ENCODE measurements at regions not wholly inside any gene's neighbourhood (a gene's known extent, or its start where the extent isn't known, plus 50 kb on each side); places are given as distances from the start of the nearest gene placed in this dataset.
"Not testable (repeated sequence)": the region's sequence is repeated elsewhere in the genome, so short reads cannot be mapped to it uniquely, and the experiment has no call there.

DNA sequence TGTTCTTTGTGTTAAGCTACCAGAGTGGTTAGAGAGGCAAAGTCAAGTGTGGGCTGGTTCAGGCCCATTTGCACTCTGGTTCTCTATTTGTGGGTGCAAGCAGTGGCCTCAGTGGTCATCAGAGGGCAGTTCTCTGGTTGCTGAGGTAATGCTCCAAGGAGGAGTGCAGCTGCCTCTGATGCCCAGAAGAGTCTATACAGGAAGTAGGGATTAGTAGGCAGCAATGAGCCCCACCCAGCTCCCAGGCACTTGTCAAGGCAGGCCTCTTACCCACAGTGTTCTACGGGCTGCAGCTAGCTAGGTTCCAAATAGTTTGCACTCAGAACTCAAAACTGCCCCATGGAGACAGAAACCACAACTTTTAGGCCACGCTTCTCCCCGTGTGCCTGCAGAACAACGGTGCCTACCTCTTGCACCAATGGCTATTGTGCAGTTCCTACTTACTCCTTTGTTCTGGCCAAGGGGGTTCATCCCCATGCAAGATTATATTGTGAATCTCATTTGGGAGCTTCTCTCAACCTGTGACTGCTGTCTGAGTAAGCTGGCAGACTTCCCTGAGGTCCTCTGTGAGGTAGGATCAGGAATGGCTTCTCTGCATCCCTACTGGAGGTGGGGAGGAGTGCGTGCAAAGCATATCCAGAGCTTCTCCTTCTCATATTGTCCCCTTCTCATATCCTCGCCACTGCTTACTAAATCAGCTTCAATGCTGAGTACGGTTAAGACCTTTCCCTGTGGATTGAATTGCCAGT is 410.3 kb upstream of the LMO3 start:
- ATAC-seq = no peak
- H3K9me3 Mint-ChIP-seq = peaks cover 3 to 29% (median 14%) of the 10 kb centered on the region in 9 donors

DNA sequence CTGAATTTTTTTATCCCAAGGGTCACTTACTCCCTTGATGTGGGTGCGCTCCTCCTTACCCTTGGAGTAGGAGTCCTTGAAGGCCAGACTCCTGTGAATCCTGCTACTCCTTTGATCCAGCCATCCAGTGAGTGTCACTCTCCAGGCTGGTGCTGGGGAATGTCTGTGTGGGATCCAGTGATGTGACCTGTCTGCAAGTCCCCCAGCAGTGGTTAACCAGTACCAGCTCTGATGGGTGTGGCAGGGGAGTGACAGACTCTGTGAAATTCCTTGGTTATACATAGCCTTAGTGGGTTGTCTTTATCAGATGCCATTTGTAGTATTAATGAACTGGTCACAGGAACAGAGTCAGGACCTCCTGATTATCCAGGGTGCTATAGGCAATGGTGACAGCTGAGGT is 409.5 kb upstream of the LMO3 start:
- H3K4me3 Mint-ChIP-seq = no peak overlapping the region
- H3K27me3 Mint-ChIP-seq = no peaks in the 10 kb centered on the region
- no peak overlapping the region for H3K27ac Mint-ChIP-seq
- ATAC-seq (no peak), DNase-seq (no peak)
- H3K36me3 Mint-ChIP-seq = no peaks in the 10 kb centered on the region
- H3K9me3 Mint-ChIP-seq = peaks cover 3 to 29% (median 14%) of the 10 kb centered on the region in 9 donors
- no peaks in the 10 kb centered on the region for H3K4me1 Mint-ChIP-seq
- POLR2A ChIA-PET = no interaction called here

More for the DNA sequence above, 410.3 kb upstream of the LMO3 start:
- no peak for DNase-seq
- Mint-ChIP-seq H3K36me3 (no peaks in the 10 kb centered on the region), H3K27ac (no peak overlapping the region), H3K4me3 (no peak overlapping the region), H3K4me1 (no peaks in the 10 kb centered on the region), H3K27me3 (no peaks in the 10 kb centered on the region)
- POLR2A ChIA-PET = no interaction called here

DNA sequence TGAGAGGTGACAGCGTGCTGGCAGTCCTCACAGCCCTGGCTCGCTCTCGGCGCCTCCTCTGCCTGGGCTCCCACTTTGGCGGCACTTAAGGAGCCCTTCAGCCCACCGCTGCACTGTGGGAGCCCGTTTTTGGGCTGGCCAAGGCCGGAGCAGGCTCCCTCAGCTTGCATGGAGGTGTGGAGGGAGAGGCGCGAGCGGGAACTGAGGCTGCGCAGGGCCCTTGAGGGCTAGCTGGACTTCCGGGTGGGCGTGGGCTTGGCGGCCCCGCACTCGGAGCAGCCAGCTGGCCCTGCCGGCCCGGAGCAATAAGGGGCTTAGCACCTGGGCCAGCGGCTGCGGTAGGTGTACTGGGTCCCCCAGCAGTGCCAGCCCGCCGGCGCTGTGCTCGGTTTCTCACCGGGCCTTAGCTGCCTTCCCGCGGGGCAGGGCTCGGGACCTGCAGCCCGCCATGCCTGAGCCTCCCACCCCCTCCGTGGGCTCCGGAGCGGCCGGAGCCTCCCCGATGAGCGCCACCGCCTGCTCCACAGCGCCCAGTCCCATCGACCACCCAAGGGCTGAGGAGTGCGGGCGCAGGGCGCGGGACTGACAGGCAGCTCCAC is 401.6 kb upstream of the LMO3 start:
- H3K27me3 Mint-ChIP-seq, DNase-seq, H3K4me3 Mint-ChIP-seq, H3K4me1 Mint-ChIP-seq, ATAC-seq, POLR2A ChIA-PET, H3K27ac Mint-ChIP-seq, H3K36me3 Mint-ChIP-seq: not testable (repeated sequence)
- peaks cover 3 to 16% (median 9%) of the 10 kb centered on the region in 9 donors for H3K9me3 Mint-ChIP-seq

DNA sequence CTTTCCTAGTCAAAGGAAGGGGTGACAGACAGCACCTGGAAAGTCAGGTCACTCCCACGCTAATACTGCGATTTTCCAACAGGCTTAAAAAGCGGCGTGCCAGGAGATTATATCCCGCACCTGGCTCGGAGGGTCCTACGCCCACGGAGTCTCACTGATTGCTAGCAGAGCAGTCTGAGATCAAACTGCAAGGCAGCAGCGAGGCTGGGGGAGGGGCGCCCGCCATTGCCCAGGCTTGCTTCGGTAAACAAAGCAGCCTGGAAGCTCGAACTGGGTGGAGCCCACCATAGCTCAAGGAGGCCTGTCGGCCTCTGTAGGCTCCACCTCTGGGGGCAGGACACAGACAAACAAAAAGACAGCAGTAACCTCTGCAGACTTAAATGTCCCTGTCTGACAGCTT is 392.6 kb upstream of the LMO3 start:
- H3K36me3 Mint-ChIP-seq, H3K4me3 Mint-ChIP-seq, ATAC-seq, POLR2A ChIA-PET, H3K4me1 Mint-ChIP-seq, H3K27me3 Mint-ChIP-seq, DNase-seq, H3K27ac Mint-ChIP-seq: not testable (repeated sequence)
- H3K9me3 Mint-ChIP-seq = peaks cover 0 to 40% (median 14%) of the 10 kb centered on the region in 9 donors

DNA sequence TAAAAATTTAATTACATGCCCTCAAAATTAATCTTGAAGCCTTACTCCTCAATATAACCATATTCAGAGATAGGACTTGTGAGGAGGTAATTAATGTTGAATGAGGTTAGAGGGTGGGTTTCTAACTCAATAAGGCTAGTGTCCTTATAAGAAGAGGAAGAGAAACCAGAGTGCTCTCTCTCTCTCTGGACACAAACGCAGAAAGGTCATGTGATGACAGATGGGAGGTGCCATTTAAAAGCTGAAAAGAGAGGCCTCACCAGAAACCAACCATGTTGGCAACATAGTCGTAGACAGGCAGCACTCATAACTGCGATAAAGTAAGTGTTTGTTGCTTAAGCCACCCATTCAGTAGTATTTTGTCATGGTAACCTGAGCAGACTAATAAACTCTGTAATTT is 378.5 kb upstream of the LMO3 start:
- H3K27me3 Mint-ChIP-seq = no peaks in the 10 kb centered on the region
- H3K27ac Mint-ChIP-seq = no peak overlapping the region
- no peak for ATAC-seq
- POLR2A ChIA-PET = no interaction called here
- peaks cover 2 to 34% (median 19%) of the 10 kb centered on the region in 9 donors for H3K9me3 Mint-ChIP-seq
- H3K36me3 Mint-ChIP-seq = no peaks in the 10 kb centered on the region
- no peak overlapping the region for H3K4me3 Mint-ChIP-seq
- no peak for DNase-seq
- H3K4me1 Mint-ChIP-seq = no peaks in the 10 kb centered on the region

DNA sequence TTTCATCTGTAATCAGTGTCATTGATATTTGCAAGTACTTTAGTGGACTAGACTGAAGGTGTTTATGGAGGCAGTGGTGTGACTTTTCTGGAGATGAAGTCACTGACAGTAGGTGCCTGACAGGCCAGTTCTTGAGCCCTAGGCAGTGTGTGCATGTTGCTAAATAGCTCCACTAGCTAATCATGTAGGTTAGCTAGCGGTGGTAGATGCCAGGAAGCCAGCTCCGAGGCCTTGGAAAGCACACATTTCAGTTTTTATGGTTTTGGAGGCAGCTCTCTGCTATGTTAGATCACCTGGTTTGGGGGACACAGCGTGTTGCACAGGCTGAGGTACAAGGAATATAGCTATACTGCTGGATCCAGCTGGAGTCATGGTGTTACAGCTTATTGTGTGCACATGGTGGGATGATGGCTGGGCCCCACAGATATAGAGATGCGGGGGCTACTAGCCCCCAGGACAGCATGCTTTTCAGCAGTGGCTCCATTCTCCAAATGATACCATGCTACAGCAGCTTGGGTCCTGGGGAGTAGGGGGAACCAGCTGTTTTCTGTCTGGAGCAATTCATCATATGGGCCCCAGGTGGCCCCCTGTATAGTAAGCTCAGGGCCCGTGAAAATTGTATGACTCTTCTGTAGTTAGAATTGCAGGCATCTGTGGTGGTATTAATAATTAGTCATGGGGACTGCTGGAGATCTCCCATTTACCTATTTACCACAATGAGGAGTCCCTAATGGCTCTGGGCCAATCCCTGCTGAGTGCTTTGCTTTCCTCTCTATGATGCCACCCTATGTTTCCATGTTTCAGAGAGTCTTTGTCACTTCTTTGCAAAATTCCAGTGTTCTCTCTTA is 367.2 kb upstream of the LMO3 start:
- no peaks in the 10 kb centered on the region for H3K36me3 Mint-ChIP-seq

DNA sequence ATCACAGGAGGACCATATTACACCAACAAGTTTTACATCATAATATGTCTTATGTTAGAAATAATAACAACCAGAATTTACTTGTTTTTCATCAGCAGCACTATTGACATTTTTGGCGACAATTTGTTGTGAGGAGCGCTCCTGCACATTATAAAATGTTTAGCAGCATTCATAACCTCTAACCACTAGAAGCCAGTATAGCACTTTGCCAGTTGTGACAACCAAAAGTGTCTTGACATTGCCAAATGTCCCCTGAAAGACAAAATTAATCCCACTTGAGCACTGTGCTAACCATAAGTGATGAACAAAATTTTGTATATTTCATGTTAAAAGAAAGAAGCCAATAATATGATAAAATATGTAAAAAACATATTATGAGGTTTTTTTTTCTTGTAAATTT is 356.9 kb upstream of the LMO3 start:
- Mint-ChIP-seq H3K36me3 (no peaks in the 10 kb centered on the region), H3K27ac (no peak overlapping the region), H3K9me3 (peaks cover 0 to 20% (median 8%) of the 10 kb centered on the region in 9 donors), H3K4me3 (no peak overlapping the region), H3K27me3 (no peaks in the 10 kb centered on the region), H3K4me1 (no peaks in the 10 kb centered on the region)
- no peak for DNase-seq
- POLR2A ChIA-PET = no interaction called here
- ATAC-seq = no peak

More for the DNA sequence above, 367.2 kb upstream of the LMO3 start:
- POLR2A ChIA-PET = no interaction called here
- H3K27ac Mint-ChIP-seq = no peak overlapping the region
- no peak for DNase-seq
- H3K9me3 Mint-ChIP-seq = peaks cover 0 to 30% (median 19%) of the 10 kb centered on the region in 9 donors
- no peaks in the 10 kb centered on the region for H3K27me3 Mint-ChIP-seq
- H3K4me1 Mint-ChIP-seq = no peaks in the 10 kb centered on the region
- peak in 1 of 2 donors; percentile 14 for ATAC-seq
- H3K4me3 Mint-ChIP-seq = no peak overlapping the region

DNA sequence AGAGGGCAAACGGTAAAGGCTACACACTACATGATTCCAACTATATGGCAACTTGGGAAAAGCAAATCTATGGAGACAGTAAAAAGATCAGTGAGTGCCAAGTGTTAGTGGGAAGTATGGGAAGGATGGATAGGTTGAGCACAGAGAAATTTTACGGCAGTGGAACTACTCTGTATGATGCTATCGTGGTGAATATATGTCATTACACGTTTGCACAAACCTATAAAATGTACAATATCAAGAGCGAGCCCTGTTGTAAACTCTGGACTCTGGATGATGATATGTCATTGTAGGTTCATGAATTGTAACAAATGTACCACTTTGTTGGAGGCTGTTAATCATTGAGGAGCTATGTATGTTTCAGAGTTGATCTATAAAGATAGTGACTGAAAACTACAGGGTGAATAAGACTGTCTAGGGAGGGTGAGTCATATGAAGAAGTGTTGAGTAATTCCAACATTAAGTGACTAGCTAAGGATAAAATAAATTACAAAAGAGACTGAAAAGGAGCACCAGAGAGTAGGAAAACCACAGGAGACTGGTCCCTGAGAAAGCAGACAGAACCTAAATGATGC is 349.2 kb upstream of the LMO3 start:
- no peaks in the 10 kb centered on the region for H3K27me3 Mint-ChIP-seq
- H3K4me3 Mint-ChIP-seq = no peak overlapping the region
- POLR2A ChIA-PET = no interaction called here
- ATAC-seq (no peak), DNase-seq (no peak)
- peaks cover 3 to 36% (median 11%) of the 10 kb centered on the region in 9 donors for H3K9me3 Mint-ChIP-seq
- H3K27ac Mint-ChIP-seq = no peak overlapping the region
- no peaks in the 10 kb centered on the region for H3K36me3 Mint-ChIP-seq
- no peaks in the 10 kb centered on the region for H3K4me1 Mint-ChIP-seq

DNA sequence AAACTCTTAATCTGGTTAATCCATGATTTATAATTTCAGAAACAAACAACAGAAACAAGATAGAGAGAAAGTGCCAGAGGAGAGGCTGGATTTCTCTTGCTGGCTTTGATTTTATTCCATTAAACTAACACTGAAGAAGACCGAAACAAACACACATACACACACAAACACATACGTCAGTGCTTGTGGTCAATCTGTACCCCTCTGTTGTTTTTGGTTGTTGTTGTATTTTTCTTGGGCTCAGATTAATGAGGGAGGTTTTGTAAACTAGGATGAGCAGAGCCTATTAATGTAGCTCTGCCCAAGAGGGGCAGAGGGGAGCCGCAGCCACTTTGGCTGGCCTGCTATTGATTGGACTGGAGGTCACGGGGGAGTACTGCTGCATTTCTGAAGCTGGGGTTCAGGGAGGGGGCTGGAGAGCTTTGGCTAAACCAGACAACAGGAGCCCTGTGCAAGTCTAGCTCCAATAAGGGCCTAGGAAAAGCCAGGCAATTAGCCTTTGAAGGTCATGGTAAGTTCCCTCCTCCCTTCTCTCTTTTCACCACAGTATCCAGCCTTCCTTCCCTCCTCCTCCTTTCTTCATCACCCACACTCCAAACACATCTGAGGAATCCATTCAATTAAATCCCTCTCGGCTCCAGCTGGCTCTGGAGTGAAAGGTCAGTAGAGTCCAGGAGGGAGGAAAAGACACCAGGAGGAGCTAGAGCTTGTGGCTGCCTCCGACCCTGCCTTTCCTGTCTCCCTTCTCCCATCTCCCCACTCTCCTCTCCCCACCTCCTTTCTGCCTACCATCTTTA is 344.1 kb upstream of the LMO3 start:
- H3K4me3 Mint-ChIP-seq = no peak overlapping the region
- POLR2A ChIA-PET = no interaction called here
- peaks cover 0 to 25% (median 9%) of the 10 kb centered on the region in 9 donors for H3K9me3 Mint-ChIP-seq
- H3K4me1 Mint-ChIP-seq = no peaks in the 10 kb centered on the region
- DNase-seq (no peak), ATAC-seq (no peak)
- no peak overlapping the region for H3K27ac Mint-ChIP-seq
- no peaks in the 10 kb centered on the region for H3K36me3 Mint-ChIP-seq
- no peaks in the 10 kb centered on the region for H3K27me3 Mint-ChIP-seq

DNA sequence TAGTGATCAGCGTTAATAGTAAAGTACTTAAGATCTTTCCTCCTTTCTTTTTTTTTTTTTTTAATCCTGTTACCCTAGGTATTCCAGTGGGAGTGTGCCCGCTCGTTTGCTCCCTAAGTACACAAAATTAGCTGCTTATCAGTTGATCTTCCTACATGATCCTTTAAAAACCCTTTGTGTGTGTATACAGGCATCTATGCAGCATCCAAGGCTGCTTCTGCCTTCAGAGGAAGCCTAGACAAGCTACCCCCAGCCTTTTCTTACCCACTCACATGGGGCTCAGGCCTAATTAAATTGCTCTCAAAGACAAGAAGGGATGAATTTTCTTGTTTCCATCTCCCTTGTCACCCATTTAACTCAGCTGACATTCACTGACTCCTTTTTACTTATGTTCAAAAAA is 343.4 kb upstream of the LMO3 start:
- ATAC-seq = no peak
- Mint-ChIP-seq H3K27ac (no peak overlapping the region), H3K4me3 (no peak overlapping the region), H3K27me3 (no peaks in the 10 kb centered on the region), H3K9me3 (peaks cover 0 to 25% (median 9%) of the 10 kb centered on the region in 9 donors), H3K36me3 (no peaks in the 10 kb centered on the region), H3K4me1 (no peaks in the 10 kb centered on the region)
- no peak for DNase-seq
- POLR2A ChIA-PET = no interaction called here

DNA sequence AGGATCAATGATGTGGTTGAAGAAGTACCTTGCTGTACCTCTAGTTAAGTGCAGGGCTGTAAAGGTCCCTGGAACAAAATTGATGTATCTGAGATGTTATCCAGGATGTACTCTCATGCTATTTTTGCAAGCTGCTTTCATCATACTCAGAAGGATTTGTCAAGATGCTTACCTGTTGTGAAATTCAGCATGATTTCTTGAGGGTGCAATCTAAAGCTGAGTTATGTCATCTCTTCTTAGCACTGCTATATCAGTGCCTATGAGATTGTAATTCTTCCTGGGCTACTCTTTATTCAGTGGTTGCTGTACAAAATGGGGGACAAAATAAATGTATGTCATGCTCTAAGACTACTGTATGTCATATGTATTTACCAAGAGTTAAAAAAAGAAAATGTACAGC is 340.7 kb upstream of the LMO3 start:
- H3K4me1 Mint-ChIP-seq = no peaks in the 10 kb centered on the region
- no peak overlapping the region for H3K27ac Mint-ChIP-seq
- no peak for DNase-seq
- no peak for ATAC-seq
- peaks cover 0 to 16% (median 5%) of the 10 kb centered on the region in 9 donors for H3K9me3 Mint-ChIP-seq
- no peak overlapping the region for H3K4me3 Mint-ChIP-seq
- POLR2A ChIA-PET = no interaction called here
- peaks cover 0 to 4% (median 0%) of the 10 kb centered on the region in 3 donors for H3K36me3 Mint-ChIP-seq
- no peaks in the 10 kb centered on the region for H3K27me3 Mint-ChIP-seq

DNA sequence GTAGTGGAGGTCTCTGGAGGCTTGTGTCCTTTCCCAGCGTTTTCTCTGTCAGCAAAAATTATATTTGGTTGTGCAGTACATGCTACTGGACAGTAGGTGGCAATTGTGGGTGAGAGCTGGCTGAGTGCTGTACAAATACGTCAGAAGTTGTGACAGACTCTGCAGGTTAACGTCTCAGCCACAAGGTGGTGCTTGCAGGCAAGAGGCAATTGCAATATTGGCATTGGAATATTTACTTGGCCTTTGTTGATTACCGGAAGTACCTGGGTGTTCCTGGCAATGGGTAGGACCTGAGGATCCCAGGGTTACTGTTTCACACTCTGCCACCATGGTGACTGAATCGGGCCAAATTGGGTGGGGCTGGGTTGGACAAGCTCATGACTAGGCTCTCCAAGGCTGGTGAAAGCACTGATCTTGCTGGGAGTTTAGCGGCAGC is 333.9 kb upstream of the LMO3 start:
- no peak overlapping the region for H3K4me3 Mint-ChIP-seq
- H3K27ac Mint-ChIP-seq = no peak overlapping the region
- POLR2A ChIA-PET = no interaction called here
- H3K4me1 Mint-ChIP-seq = no peaks in the 10 kb centered on the region
- no peaks in the 10 kb centered on the region for H3K27me3 Mint-ChIP-seq
- peaks cover 0 to 12% (median 0%) of the 10 kb centered on the region in 3 donors for H3K36me3 Mint-ChIP-seq
- no peak for ATAC-seq
- no peak for DNase-seq
- peaks cover 11 to 63% (median 30%) of the 10 kb centered on the region in 9 donors for H3K9me3 Mint-ChIP-seq

All from naive thymus-derived CD8-positive, alpha-beta T cell (primary cell).